Right ventricle myocardium superior (tissue), 1 donor: ENCODE measurements at regions not wholly inside any gene's neighbourhood (a gene's known extent, or its start where the extent isn't known, plus 50 kb on each side); places are given as distances from the start of the nearest gene placed in this dataset.

Experiments
- ATAC-seq: fragments of 200-7000 bp; cut with Tn5 transposase; one replicate; pipeline ENCODE4 v1.9.1; 2020; ENCODE audit warnings: mild to moderate bottlenecking; ENCODE audit not compliant: poor library complexity
- DNase-seq: peaks from one replicate; pipeline ENCODE4 v3.0.0-alpha.2; 2020
- intact Hi-C: fragments of 100-400 bp; cut with DNase I; formaldehyde crosslinking; loops from one replicate; pipeline ENCODE4 v1.11.2; 2022
- donor health status: DM: no; HTN: yes; CAD: no; lungs with severe emphysema.

DNA sequence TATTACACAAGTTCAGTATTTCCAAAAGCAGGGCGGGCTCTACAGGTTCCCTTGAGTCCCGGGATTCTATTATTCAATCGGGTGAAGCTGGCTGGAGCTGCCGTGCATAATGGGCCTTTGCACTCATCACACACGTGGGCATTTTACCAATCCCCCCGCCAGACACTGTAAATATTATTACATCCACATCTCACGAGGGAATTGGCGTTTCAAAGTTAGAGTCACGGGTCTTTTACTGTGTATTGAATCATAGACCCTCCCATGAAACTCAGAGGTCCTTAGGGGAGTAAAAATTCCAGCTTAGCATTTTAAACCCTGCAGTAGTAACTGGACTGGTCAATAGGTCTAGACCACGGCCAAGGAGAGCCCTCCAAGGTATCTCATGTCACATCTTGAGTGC lies 70.3 kb downstream of the MAP1LC3B2 start:
- no peak for DNase-seq
- intact Hi-C loops: no loop called here

DNA sequence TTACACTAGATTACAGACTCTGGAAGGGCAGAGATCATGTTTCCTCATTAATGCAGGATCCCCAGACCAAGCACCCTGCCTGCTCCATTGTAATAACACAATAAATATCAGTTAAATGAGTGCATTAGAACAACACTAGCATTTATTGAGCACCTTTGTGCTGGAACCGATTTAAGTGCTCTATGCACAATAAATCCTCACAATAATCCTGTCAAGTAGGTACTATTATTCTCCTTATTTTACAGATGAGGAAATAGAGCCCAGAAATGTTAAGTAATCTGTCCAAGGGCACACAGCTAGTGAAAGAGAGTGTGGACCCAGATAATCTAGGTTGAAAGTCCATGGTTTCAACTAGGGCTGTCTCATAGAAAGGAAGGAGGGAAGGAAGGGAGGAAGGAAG lies 69.8 kb downstream of the MAP1LC3B2 start:
- DNase-seq: no peak
- intact Hi-C loops: no loop called here
- no peak for ATAC-seq

More for the DNA sequence above, 70.3 kb downstream of the MAP1LC3B2 start:
- no peak for ATAC-seq

DNA sequence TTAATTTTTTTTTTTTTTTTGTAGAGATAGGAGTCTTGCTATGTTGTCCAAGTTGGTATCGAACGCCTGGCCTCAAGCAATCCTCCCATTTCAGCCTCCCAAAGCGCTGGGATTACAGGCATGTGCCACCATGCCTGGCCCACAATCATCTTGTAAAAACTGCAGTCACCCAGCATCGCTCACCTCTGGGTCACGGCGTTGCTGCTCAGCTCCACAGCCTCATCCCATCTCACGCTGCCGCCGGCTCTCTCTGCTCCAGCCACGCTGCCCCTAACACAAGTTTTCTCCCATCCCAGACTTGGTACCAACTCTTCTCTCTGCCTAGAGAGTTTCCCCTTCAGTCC lies 69.2 kb downstream of the MAP1LC3B2 start:
- DNase-seq: no peak
- no peak for ATAC-seq
- intact Hi-C loops: no loop called here
